ENCODE measurements at regions not wholly inside any gene's neighbourhood (a gene's known extent, or its start where the extent isn't known, plus 50 kb on each side); places are given as distances from the start of the nearest gene placed in this dataset.

DNA sequence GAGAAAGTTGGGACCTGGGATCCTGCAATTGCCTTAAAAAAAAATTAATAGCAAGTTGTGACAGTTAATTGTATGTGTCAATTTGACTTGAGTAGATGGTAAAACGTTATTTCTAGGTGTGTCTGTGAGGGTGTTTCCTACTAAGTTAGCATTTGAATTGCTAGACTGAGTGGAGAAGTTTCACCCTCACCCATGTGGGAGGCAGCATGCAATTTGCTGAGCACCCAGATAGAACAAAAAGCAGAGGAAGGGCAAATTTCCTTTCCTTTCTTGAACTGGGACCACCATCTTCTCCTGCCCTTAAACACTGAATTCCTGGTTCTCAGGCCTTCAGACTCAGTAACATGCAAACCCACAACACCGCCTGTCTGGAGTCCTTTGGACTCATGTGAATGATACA is 455.7 kb downstream of the GALR1 start:
- Histone ChIP-seq H3K4me1 (ENCODE audit: control insufficient read depth, insufficient read depth, low read length, poor library complexity, severe bottlenecking) (no peaks in the 10 kb centered on the region), H3K27ac (ENCODE audit: insufficient read depth, low read length, poor library complexity, severe bottlenecking) (no peak overlapping the region), H3K36me3 (ENCODE audit: control insufficient read depth, insufficient read depth, low read length) (no peaks in the 10 kb centered on the region), H3K27me3 (replicated peaks; ENCODE audit: control insufficient read depth, insufficient read depth, low read length, poor library complexity, severe bottlenecking) (no peaks in the 10 kb centered on the region), H3K9me3 (ENCODE audit: control insufficient read depth, low read length) (no peaks in the 10 kb centered on the region), H3K4me3 (ENCODE audit: insufficient read depth, low read depth, low read length, poor library complexity, severe bottlenecking) (no peak overlapping the region)
- DNase-seq = no peak

GRCh38 chr18:77708826-77709506 is 459.3 kb downstream of the GALR1 start:
- H3K9me3 ChIP-seq (ENCODE audit: control insufficient read depth, low read length) = no peaks in the 10 kb centered on the region
- no peaks in the 10 kb centered on the region for H3K4me1 ChIP-seq (ENCODE audit: control insufficient read depth, insufficient read depth, low read length, poor library complexity, severe bottlenecking)
- H3K27ac ChIP-seq (ENCODE audit: insufficient read depth, low read length, poor library complexity, severe bottlenecking) = no peak overlapping the region
- no peak for DNase-seq
- H3K36me3 ChIP-seq (ENCODE audit: control insufficient read depth, insufficient read depth, low read length) = no peaks in the 10 kb centered on the region
- no peak overlapping the region for H3K4me3 ChIP-seq (ENCODE audit: insufficient read depth, low read depth, low read length, poor library complexity, severe bottlenecking)
- no peaks in the 10 kb centered on the region for H3K27me3 ChIP-seq (replicated peaks; ENCODE audit: control insufficient read depth, insufficient read depth, low read length, poor library complexity, severe bottlenecking)

GRCh38 chr18:77711096-77711495 is 461.4 kb downstream of the GALR1 start:
- Histone ChIP-seq H3K9me3 (ENCODE audit: control insufficient read depth, low read length) (no peaks in the 10 kb centered on the region), H3K27me3 (replicated peaks; ENCODE audit: control insufficient read depth, insufficient read depth, low read length, poor library complexity, severe bottlenecking) (no peaks in the 10 kb centered on the region), H3K4me3 (ENCODE audit: insufficient read depth, low read depth, low read length, poor library complexity, severe bottlenecking) (no peak overlapping the region), H3K4me1 (ENCODE audit: control insufficient read depth, insufficient read depth, low read length, poor library complexity, severe bottlenecking) (no peaks in the 10 kb centered on the region), H3K36me3 (ENCODE audit: control insufficient read depth, insufficient read depth, low read length) (no peaks in the 10 kb centered on the region), H3K27ac (ENCODE audit: insufficient read depth, low read length, poor library complexity, severe bottlenecking) (no peak overlapping the region)
- DNase-seq = no peak

- no peaks in the 10 kb centered on the region for H3K27me3 ChIP-seq (replicated peaks; ENCODE audit: control insufficient read depth, insufficient read depth, low read length, poor library complexity, severe bottlenecking)
- DNase-seq = no peak
- H3K4me1 ChIP-seq (ENCODE audit: control insufficient read depth, insufficient read depth, low read length, poor library complexity, severe bottlenecking) = no peaks in the 10 kb centered on the region
- H3K27ac ChIP-seq (ENCODE audit: insufficient read depth, low read length, poor library complexity, severe bottlenecking) = no peak overlapping the region
- H3K9me3 ChIP-seq (ENCODE audit: control insufficient read depth, low read length) = no peaks in the 10 kb centered on the region
- H3K36me3 ChIP-seq (ENCODE audit: control insufficient read depth, insufficient read depth, low read length) = no peaks in the 10 kb centered on the region
- H3K4me3 ChIP-seq (ENCODE audit: insufficient read depth, low read depth, low read length, poor library complexity, severe bottlenecking) = no peak overlapping the region
Measured at GRCh38 chr18:77714716-77715115, 465.1 kb downstream of the GALR1 start.

DNA sequence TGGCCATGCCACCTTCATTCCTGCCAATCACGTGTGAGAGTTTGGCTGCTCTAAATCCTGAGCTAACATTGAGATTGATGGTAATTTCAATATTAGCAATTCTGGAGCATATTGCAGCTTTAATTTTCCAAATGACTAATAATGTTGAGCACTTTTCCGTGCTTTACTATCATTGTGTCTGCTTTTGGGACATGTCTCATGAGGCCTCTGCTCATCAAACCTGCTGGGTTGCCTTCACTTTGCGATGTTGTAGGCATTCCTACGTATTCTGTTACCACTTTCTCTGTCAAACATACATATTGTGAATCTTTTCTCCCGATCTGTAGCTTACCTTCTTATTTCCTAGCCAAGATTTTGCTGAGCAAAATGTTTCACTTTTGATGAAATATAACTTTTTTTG is 466.6 kb downstream of the GALR1 start:
- no peaks in the 10 kb centered on the region for H3K27me3 ChIP-seq (replicated peaks; ENCODE audit: control insufficient read depth, insufficient read depth, low read length, poor library complexity, severe bottlenecking)
- no peak overlapping the region for H3K27ac ChIP-seq (ENCODE audit: insufficient read depth, low read length, poor library complexity, severe bottlenecking)

DNA sequence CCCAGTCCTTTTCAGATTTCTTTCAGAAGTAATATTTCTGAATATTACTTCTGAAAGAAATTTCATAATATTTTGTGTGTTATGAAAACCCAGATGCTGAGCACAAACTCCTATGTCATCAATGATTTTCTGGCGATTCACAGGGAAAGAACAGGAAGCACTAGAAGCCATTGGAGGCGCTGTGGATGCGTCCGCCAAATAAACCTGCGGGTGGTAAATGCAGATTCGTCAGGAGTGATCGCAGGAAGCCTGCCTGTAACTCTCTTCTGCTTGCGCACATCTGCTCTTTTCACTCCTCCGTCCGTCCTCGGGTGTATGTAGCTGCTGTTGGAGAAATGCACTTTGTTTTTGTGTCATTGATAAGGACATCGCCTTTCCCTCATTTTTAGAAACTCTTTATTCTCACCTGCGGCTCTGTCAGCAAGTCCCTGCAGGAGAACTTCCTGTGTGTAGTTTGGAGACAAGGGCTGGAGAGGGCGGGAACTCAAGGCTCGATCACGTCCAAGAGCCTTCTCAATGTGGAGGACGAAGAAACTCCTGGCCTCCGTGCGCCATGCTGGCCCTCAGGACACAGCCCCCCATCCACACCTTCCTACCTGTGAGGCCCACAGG is 483.8 kb downstream of the GALR1 start:
- Histone ChIP-seq H3K9me3 (ENCODE audit: control insufficient read depth, low read length) (no peaks in the 10 kb centered on the region), H3K36me3 (ENCODE audit: control insufficient read depth, insufficient read depth, low read length) (no peaks in the 10 kb centered on the region), H3K27me3 (replicated peaks; ENCODE audit: control insufficient read depth, insufficient read depth, low read length, poor library complexity, severe bottlenecking) (no peaks in the 10 kb centered on the region), H3K4me3 (ENCODE audit: insufficient read depth, low read depth, low read length, poor library complexity, severe bottlenecking) (no peak overlapping the region), H3K4me1 (ENCODE audit: control insufficient read depth, insufficient read depth, low read length, poor library complexity, severe bottlenecking) (no peaks in the 10 kb centered on the region), H3K27ac (ENCODE audit: insufficient read depth, low read length, poor library complexity, severe bottlenecking) (no peak overlapping the region)
- DNase-seq = no peak

More for the DNA sequence above, 466.6 kb downstream of the GALR1 start:
- DNase-seq = no peak
- Histone ChIP-seq H3K36me3 (ENCODE audit: control insufficient read depth, insufficient read depth, low read length) (no peaks in the 10 kb centered on the region), H3K4me1 (ENCODE audit: control insufficient read depth, insufficient read depth, low read length, poor library complexity, severe bottlenecking) (no peaks in the 10 kb centered on the region), H3K9me3 (ENCODE audit: control insufficient read depth, low read length) (no peaks in the 10 kb centered on the region), H3K4me3 (ENCODE audit: insufficient read depth, low read depth, low read length, poor library complexity, severe bottlenecking) (no peak overlapping the region)

GRCh38 chr18:77736842-77737241 is 487.2 kb downstream of the GALR1 start:
- H3K4me3 ChIP-seq (ENCODE audit: insufficient read depth, low read depth, low read length, poor library complexity, severe bottlenecking) = no peak overlapping the region
- no peaks in the 10 kb centered on the region for H3K4me1 ChIP-seq (ENCODE audit: control insufficient read depth, insufficient read depth, low read length, poor library complexity, severe bottlenecking)
- H3K27ac ChIP-seq (ENCODE audit: insufficient read depth, low read length, poor library complexity, severe bottlenecking) = no peak overlapping the region
- H3K9me3 ChIP-seq (ENCODE audit: control insufficient read depth, low read length) = no peaks in the 10 kb centered on the region
- H3K36me3 ChIP-seq (ENCODE audit: control insufficient read depth, insufficient read depth, low read length) = no peaks in the 10 kb centered on the region
- DNase-seq = no peak
- no peaks in the 10 kb centered on the region for H3K27me3 ChIP-seq (replicated peaks; ENCODE audit: control insufficient read depth, insufficient read depth, low read length, poor library complexity, severe bottlenecking)

GRCh38 chr18:77737405-77737804 is 487.8 kb downstream of the GALR1 start:
- Histone ChIP-seq H3K36me3 (ENCODE audit: control insufficient read depth, insufficient read depth, low read length) (no peaks in the 10 kb centered on the region), H3K9me3 (ENCODE audit: control insufficient read depth, low read length) (no peaks in the 10 kb centered on the region), H3K27ac (ENCODE audit: insufficient read depth, low read length, poor library complexity, severe bottlenecking) (no peak overlapping the region), H3K4me1 (ENCODE audit: control insufficient read depth, insufficient read depth, low read length, poor library complexity, severe bottlenecking) (no peaks in the 10 kb centered on the region), H3K4me3 (ENCODE audit: insufficient read depth, low read depth, low read length, poor library complexity, severe bottlenecking) (no peak overlapping the region), H3K27me3 (replicated peaks; ENCODE audit: control insufficient read depth, insufficient read depth, low read length, poor library complexity, severe bottlenecking) (no peaks in the 10 kb centered on the region)
- no peak for DNase-seq

DNA sequence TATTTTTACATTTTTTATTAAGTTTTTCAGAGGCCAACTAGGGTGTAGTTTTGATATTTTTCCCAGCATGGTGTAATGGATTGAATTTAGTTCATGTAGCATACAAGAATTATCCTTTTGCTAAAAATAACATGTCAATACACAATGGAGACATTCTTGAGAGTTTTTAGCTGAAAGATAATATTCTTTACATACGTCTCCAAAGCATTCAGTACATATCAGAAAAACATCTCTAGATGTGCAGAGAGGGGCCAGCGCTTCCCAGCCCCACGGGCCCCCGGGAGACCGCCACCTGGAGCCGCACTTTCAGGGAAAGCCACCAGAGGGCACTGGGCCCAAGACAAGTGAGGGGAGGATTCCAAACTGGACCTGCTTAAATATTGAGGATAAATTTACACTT is 499.4 kb downstream of the GALR1 start:
- Histone ChIP-seq H3K9me3 (ENCODE audit: control insufficient read depth, low read length) (no peaks in the 10 kb centered on the region), H3K27me3 (replicated peaks; ENCODE audit: control insufficient read depth, insufficient read depth, low read length, poor library complexity, severe bottlenecking) (no peaks in the 10 kb centered on the region), H3K4me3 (ENCODE audit: insufficient read depth, low read depth, low read length, poor library complexity, severe bottlenecking) (no peak overlapping the region), H3K27ac (ENCODE audit: insufficient read depth, low read length, poor library complexity, severe bottlenecking) (no peak overlapping the region), H3K4me1 (ENCODE audit: control insufficient read depth, insufficient read depth, low read length, poor library complexity, severe bottlenecking) (no peaks in the 10 kb centered on the region), H3K36me3 (ENCODE audit: control insufficient read depth, insufficient read depth, low read length) (no peaks in the 10 kb centered on the region)
- no peak for DNase-seq

DNA sequence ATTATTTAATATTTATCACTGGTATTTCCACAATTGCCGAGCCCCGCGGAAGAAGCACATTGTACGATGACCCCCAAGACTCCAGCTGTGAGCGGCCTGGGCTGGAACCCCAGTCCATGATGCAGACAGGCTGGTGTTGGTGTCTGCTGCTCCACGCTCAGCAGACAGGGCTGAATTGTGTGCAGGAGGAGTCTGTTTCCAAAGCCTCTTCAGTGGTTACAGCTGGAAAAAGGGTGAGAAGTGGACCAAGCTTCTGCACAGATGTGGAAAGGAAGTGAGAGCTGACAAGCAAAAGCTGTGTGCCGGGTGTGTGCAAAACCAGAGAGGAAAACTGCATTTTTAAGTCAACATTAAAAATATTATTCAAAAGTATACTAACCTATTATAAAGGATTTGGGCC is 500.4 kb downstream of the GALR1 start:
- no peak overlapping the region for H3K4me3 ChIP-seq (ENCODE audit: insufficient read depth, low read depth, low read length, poor library complexity, severe bottlenecking)
- DNase-seq = no peak
- no peaks in the 10 kb centered on the region for H3K9me3 ChIP-seq (ENCODE audit: control insufficient read depth, low read length)
- no peaks in the 10 kb centered on the region for H3K27me3 ChIP-seq (replicated peaks; ENCODE audit: control insufficient read depth, insufficient read depth, low read length, poor library complexity, severe bottlenecking)
- H3K27ac ChIP-seq (ENCODE audit: insufficient read depth, low read length, poor library complexity, severe bottlenecking) = no peak overlapping the region
- no peaks in the 10 kb centered on the region for H3K36me3 ChIP-seq (ENCODE audit: control insufficient read depth, insufficient read depth, low read length)
- no peaks in the 10 kb centered on the region for H3K4me1 ChIP-seq (ENCODE audit: control insufficient read depth, insufficient read depth, low read length, poor library complexity, severe bottlenecking)

Data from effector memory CD4-positive, alpha-beta T cell (primary cell).